Panc1 (cell line): ENCODE measurements at regions not wholly inside any gene's neighbourhood (a gene's known extent, or its start where the extent isn't known, plus 50 kb on each side); places are given as distances from the start of the nearest gene placed in this dataset.
"Not testable (repeated sequence)": the region's sequence is repeated elsewhere in the genome, so short reads cannot be mapped to it uniquely, and the experiment has no call there.

Experiments used
- ATAC-seq: fragments of 200-7000 bp; cut with Tn5 transposase; 2 replicates; pipeline ENCODE4 v1.9.1; 2020; ENCODE audit warnings: mild to moderate bottlenecking, moderate library complexity
- BruUV-seq: library from RNA; stranded (reverse); fragments of 400-500 nt; replicated peaks from 2 replicates; lab custom pipeline; 2021; lab: Mats Ljungman, UMichigan
- CTCF ChIA-PET: fragments of 300-600 bp; sonication (Branson Sonifier 250); formaldehyde crosslinking; loops from one replicate; lab custom pipeline; 2022; ENCODE audit warnings: antibody characterized with exemption; lab: Charles Lee
- POLR2A ChIA-PET: fragments of 300-600 bp; sonication (Branson Sonifier 250); formaldehyde crosslinking; loops from one replicate; lab custom pipeline; 2022; ENCODE audit warnings: antibody characterized with exemption; lab: Charles Lee
- DNase-seq: peaks from one replicate; pipeline ENCODE4 v3.0.0-alpha.2; 2010; ENCODE audit warnings: low read depth, low spot score
- H3K27ac ChIP-seq: 2 replicates; pipeline ENCODE4 v1.5.1; 2011; ENCODE audit warnings: mild to moderate bottlenecking, low read length, inconsistent platforms
- H3K27me3 ChIP-seq: fragments of 200-500 bp; sonication (Bioruptor generic); 2 replicates; pipeline ENCODE4 v1.6.0; 2014; ENCODE audit warnings: low read length, inconsistent platforms; ENCODE audit not compliant: control insufficient read depth, insufficient read depth
- H3K36me3 ChIP-seq: fragments of 200-500 bp; sonication (Bioruptor generic); 2 replicates; pipeline ENCODE4 v1.5.1; 2014; ENCODE audit warnings: inconsistent platforms, mild to moderate bottlenecking, low read length, moderate library complexity; ENCODE audit not compliant: control insufficient read depth, insufficient read depth
- H3K4me1 ChIP-seq: 2 replicates; pipeline ENCODE4 v1.5.1; 2011; ENCODE audit warnings: inconsistent platforms, mild to moderate bottlenecking, low read length, moderate library complexity; ENCODE audit not compliant: control insufficient read depth, insufficient read depth
- H3K4me3 ChIP-seq, 2 experiments: 2 replicates each; pipeline ENCODE4 v1.5.1; 2011 to 2012; ENCODE audit warnings: low read depth in 2 of 2, low read length in 2 of 2, mild to moderate bottlenecking in 2 of 2, inconsistent platforms in 1 of 2, moderate library complexity in 1 of 2
- H3K9me3 ChIP-seq: fragments of 200-500 bp; sonication (Bioruptor generic); 2 replicates; pipeline ENCODE4 v1.5.1; 2014; ENCODE audit warnings: low read depth, mild to moderate bottlenecking, inconsistent platforms, low read length, moderate library complexity; ENCODE audit not compliant: control insufficient read depth, insufficient read depth
- CTCF ChIP-seq: fragments of 450-650 bp; IDR thresholded peaks from 2 replicates; pipeline ENCODE4 v1.5.1; 2017; ENCODE audit warnings: mild to moderate bottlenecking
- POLR2AphosphoS5 ChIP-seq: IDR thresholded peaks from 2 replicates; pipeline ENCODE4 v1.6.1; 2012; ENCODE audit warnings: mild to moderate bottlenecking, low read depth, low read length, moderate library complexity
- SIN3A ChIP-seq: IDR thresholded peaks from 2 replicates; pipeline ENCODE4 v1.6.1; 2012; ENCODE audit warnings: low read depth, mild to moderate bottlenecking, low read length, moderate library complexity, borderline replicate concordance; ENCODE audit not compliant: insufficient read depth
- TCF7L2 ChIP-seq: IDR thresholded peaks from 2 replicates; pipeline ENCODE4 v1.6.1; 2011; ENCODE audit warnings: mild to moderate bottlenecking, low read depth, low read length, inconsistent platforms
- in situ Hi-C: cut with HindIII; loops from 2 replicates; pipeline ENCODE4 v1.10.0; 2016; ENCODE audit warnings: low sequenced_read_pairs, low pct_unique_long_range_greater_than_20kb
- intact Hi-C: fragments of 100-400 bp; cut with micrococcal nuclease; formaldehyde crosslinking; loops from one replicate; pipeline ENCODE4 v1.10.0; 2022; ENCODE audit not compliant: unreplicated experiment
- TF ChIP-seq, protein P1 (sequence below), 2 experiments: IDR thresholded peaks; 2 replicates each; pipeline ENCODE4 v1.6.1; 2011 to 2012; ENCODE audit warnings: low read depth in 2 of 2, control low read depth in 1 of 2, low read length in 1 of 2, mild to moderate bottlenecking in 1 of 2, moderate library complexity in 1 of 2; ENCODE audit not compliant: insufficient read depth in 1 of 2

DNA sequence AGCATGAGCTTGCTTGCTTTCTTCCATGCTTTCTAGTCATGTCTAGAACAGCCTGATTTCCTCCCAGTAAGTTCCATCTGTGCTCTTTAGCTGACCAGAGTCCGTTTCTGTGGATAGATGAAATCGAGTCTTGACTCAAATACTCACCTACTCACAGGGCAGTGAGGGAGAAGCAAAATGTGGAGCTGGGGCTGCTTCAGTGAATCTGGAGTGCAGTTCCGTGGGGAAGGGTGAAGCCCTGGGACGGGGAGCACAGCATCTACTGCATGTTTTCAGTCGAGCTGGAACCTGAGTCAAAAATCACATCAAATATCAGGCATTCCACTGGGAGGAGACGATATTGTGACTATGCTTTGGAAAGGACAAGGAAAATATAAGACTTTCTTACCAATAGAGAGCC is 70.3 kb upstream of the PRMT8 start:
- intact Hi-C loops, result no loop called here
- H3K4me1 ChIP-seq, result no peaks in the 10 kb centered on the region
- H3K36me3 ChIP-seq, result no peaks in the 10 kb centered on the region
- no peak overlapping the region for H3K4me3 ChIP-seq
- ATAC-seq (no peak), DNase-seq (no peak)
- ChIA-PET POLR2A (no interaction called here), CTCF (no interaction called here)
- no TSS peak for BruUV-seq
- H3K27me3 ChIP-seq, result no peaks in the 10 kb centered on the region
- H3K27ac ChIP-seq, result no peak overlapping the region
- TF ChIP-seq, protein P1, sequence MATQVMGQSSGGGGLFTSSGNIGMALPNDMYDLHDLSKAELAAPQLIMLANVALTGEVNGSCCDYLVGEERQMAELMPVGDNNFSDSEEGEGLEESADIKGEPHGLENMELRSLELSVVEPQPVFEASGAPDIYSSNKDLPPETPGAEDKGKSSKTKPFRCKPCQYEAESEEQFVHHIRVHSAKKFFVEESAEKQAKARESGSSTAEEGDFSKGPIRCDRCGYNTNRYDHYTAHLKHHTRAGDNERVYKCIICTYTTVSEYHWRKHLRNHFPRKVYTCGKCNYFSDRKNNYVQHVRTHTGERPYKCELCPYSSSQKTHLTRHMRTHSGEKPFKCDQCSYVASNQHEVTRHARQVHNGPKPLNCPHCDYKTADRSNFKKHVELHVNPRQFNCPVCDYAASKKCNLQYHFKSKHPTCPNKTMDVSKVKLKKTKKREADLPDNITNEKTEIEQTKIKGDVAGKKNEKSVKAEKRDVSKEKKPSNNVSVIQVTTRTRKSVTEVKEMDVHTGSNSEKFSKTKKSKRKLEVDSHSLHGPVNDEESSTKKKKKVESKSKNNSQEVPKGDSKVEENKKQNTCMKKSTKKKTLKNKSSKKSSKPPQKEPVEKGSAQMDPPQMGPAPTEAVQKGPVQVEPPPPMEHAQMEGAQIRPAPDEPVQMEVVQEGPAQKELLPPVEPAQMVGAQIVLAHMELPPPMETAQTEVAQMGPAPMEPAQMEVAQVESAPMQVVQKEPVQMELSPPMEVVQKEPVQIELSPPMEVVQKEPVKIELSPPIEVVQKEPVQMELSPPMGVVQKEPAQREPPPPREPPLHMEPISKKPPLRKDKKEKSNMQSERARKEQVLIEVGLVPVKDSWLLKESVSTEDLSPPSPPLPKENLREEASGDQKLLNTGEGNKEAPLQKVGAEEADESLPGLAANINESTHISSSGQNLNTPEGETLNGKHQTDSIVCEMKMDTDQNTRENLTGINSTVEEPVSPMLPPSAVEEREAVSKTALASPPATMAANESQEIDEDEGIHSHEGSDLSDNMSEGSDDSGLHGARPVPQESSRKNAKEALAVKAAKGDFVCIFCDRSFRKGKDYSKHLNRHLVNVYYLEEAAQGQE (IDR thresholded peaks at IDR 0.05; ENCODE audit: insufficient read depth in 1 of 2, low read depth in 2 of 2, low read length in 1 of 2), result no peak
- TF ChIP-seq CTCF (no peak), TCF7L2 (no peak), SIN3A (no peak), POLR2AphosphoS5 (no peak)
- no peaks in the 10 kb centered on the region for H3K9me3 ChIP-seq
- in situ Hi-C loops, result no loop called here

GRCh38 chr12:3421191-3421978 is 69.6 kb upstream of the PRMT8 start:
- TF ChIP-seq TCF7L2, result no peak
- TF ChIP-seq SIN3A, result no peak
- TF ChIP-seq CTCF, result no peak
- TF ChIP-seq, protein P1 (IDR thresholded peaks at IDR 0.05; ENCODE audit: insufficient read depth in 1 of 2, low read depth in 2 of 2, low read length in 1 of 2), result no peak
- no peak for TF ChIP-seq POLR2AphosphoS5
- intact Hi-C loops, result no loop called here

GRCh38 chr12:3424796-3425195 is 66.2 kb upstream of the PRMT8 start:
- H3K9me3 ChIP-seq, ATAC-seq, intact Hi-C loops, H3K4me3 ChIP-seq, POLR2A ChIA-PET, H3K27me3 ChIP-seq, H3K36me3 ChIP-seq, H3K4me1 ChIP-seq, BruUV-seq, CTCF ChIA-PET, in situ Hi-C loops, H3K27ac ChIP-seq, DNase-seq: not testable (repeated sequence)

More at GRCh38 chr12:3421191-3421978, 69.6 kb upstream of the PRMT8 start:
- ChIA-PET POLR2A (no interaction called here), CTCF (no interaction called here)
- Histone ChIP-seq H3K27me3 (no peaks in the 10 kb centered on the region), H3K9me3 (no peaks in the 10 kb centered on the region), H3K27ac (no peak overlapping the region), H3K4me1 (no peaks in the 10 kb centered on the region), H3K36me3 (no peaks in the 10 kb centered on the region), H3K4me3 (no peak overlapping the region)
- no peak for ATAC-seq
- in situ Hi-C loops, result no loop called here
- DNase-seq, result no peak
- BruUV-seq, result no TSS peak
